ENCODE measurements at regions not wholly inside any gene's neighbourhood (a gene's known extent, or its start where the extent isn't known, plus 50 kb on each side); places are given as distances from the start of the nearest gene placed in this dataset.

DNA sequence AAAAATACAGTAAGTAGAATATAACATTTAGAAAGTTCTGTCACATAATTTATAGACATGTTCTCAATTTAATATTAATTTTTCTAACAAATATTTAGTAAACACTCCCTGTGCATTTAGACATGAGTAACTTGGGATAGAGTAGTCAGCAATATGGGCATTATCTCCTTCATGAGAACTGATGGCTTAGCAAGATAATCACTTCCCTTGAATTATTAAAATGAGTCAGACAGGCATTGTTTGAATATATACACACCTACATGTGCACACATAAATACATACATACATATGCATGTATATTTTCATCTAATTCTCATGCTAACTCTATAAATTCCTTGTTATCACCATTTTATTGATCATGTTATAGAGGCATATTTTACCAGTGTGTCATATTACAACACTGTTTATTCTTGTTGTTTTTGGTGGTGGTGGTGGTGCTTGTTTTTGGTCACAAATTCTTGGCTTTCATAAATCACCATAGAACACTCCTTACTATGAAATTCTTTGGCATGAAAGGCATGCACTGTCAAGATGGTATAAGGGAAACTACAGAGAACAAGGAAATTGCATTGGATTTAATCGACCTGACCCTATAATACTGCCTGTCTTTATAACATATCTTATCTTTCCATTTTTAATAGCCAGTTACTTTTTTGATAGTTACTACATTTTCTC is 434.5 kb upstream of the MANEA start:
- DNase-seq, result no peak

DNA sequence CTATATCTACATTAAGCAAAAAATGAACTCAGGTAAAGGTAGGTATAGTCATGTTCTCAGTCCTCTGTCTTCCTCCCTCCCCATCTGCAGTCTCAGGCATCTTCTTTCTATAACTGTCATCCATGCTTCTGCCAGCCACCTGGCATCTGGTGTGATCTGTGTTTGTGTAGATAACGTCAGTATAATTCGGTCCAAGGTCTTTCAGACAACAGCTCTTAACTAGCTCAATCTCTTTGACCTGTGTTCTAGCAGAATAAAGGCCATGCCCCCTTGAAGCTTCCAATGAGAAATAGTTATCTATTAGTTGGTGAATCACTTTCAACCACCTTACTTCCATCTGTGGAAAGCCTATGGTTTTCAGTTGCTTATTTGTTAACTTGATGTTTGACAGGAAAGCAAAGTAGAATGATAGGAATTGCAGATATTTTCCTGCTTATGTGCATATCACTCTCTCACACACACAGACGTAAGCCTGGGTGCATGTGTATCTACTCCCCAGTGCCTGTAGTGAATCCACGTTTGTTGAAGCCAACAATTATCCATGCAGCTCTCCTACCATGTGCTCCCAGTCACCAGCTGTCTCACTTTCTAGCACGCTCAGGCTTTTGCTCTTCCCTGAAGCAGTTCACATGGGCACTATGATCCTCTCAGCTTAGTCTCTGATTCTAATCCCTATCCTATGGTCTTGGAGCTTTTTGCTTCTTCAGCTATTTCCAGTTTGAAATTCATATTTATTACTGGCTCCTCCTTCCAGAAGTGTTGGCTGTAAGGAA is 433.7 kb upstream of the MANEA start:
- DNase-seq, result no peak

DNA sequence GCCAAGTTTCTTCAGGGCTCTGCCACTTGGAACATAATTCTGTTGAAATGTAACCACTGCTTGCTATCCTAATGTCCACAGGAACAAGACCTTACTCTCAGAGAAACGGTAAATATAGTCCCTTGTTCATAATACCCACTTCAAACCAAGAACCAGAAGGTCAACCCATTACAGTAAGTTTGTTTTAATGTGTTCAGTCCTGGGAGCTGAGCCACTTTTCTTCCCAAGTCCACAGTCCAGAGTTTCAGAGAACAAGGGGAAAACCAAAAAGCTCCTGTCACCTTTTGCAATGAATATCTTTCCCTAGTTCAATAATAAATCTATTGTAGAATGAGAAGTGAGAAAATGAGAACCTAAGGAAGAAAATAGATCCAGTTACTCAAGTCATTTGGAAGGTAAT is 431.9 kb upstream of the MANEA start:
- DNase-seq, result no peak

DNA sequence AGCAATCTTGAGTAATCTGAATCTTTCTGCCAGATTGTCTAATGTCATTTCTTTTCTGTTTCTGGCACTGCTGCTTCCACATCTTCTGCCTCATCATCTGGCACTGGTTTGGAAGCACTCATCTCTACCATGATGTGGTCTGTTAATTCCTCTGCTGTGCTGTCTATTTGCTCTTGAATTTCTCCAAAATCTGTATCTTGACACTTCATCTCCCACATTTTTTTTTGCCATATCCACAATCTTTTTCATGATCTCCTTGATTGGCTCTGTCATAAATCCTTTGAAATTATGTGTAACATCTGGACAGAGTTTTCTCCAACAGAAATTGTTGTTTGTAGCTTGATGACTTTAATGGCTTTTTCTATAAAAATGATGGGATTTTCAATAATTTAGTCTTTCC is 417.8 kb upstream of the MANEA start:
- no peak for DNase-seq

DNA sequence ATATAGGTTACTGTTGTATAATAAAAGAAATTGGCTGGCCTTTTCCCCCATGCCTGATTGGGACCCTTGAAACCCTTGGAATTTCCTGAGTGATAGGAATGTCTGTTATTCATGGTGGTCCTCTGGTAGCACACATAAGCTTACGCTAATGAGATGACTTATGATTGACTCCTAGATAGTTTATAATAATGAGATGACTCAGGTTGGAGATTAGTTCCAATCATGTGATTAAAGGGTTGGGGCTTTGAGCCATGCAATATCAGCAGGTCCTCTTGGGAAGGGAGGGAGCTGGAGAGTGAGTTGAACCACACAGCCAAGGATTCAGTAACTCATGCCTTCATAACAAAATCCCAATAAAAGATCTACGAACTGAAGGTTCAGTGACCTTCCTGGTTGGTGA is 407.6 kb upstream of the MANEA start:
- DNase-seq, result no peak

DNA sequence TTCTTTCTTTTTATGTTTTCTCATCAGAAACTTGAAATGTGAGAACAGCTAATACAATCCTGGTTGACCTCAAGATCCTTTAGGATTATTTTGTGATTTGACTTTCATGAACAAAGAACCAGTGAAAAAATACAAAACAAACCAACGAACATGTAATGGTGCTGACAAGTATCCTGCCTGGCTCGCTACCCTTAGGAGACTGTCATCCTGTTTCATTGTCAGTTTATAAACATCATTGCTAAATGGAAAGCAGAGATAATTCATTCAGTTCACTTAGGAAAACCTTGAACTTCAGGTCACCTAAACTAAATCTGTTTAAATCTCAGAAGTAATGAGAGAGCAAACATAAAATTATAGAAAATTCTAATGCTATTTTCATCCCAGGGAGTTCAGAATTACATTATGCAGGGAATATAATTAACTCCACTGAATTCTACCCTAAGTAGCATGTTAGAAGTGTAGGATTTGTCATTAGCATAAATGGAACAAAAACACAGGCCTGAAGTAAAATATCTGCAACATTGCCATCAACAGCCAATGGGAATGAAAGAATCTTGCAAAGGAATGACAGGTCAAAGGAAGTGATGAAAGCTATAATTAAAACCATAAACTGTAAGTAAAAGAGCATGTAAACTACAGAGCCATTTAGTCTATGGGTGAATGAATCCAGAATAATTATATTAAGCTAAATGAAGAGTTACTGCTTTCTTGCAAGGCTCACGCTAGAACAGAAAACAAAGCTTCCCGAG is 401.2 kb upstream of the MANEA start:
- no peak for DNase-seq

DNA sequence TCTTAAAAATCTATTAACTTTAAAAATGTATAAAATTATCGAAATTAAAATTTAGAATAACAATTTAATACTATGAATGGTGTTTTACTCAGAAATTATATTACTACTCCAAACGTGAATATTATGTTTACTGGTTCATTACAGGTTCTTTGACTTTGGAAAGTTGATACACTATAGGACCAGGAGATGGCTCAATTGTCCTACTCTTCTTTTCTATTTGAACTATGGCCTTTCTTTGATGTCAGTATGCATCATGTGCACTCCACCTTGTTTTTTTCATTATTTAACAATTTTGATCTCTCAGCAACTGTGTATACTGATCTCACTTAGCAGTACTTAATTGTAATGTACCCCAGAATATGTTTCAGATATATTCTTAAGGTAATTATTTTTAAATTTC is 391.5 kb upstream of the MANEA start:
- no peak for DNase-seq

DNA sequence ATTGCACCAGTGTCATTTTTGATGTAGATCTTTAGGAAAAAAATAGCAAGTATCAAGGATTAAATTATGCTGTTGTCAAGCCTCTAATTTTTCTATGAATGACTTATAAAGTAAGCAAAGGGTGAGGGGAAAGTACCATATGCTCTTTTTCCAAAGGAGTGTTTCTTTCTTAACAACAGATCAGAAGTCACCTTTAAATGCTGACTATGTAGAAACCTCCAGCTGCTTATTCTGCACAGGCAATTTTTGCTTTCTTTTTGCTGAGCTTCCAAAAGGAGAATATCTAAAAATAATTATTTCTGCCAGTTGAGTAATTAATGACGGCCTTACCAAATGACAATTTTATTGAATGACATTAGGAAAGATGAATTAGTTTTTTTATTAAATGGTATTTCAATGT is 390.6 kb upstream of the MANEA start:
- no peak for DNase-seq

DNA sequence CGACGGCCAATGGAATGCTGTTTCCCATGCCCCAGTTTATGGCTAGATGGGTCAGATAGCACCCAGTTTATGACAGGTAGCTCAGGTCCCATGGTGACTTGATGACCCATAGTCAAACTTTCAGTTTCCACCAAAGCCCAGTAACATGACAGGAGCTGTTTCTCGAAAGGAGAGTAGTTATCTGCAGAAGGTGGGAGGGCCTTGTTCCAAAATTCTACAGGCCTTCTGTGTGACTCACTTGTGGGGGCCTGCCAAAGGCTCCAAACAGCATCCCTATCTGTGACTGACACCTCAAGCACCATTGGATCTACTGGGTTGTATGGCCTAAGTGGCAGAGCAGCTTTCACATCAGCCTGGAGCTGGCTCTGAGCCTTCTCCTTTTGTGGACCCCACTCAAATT is 379.7 kb upstream of the MANEA start:
- DNase-seq, result no peak

DNA sequence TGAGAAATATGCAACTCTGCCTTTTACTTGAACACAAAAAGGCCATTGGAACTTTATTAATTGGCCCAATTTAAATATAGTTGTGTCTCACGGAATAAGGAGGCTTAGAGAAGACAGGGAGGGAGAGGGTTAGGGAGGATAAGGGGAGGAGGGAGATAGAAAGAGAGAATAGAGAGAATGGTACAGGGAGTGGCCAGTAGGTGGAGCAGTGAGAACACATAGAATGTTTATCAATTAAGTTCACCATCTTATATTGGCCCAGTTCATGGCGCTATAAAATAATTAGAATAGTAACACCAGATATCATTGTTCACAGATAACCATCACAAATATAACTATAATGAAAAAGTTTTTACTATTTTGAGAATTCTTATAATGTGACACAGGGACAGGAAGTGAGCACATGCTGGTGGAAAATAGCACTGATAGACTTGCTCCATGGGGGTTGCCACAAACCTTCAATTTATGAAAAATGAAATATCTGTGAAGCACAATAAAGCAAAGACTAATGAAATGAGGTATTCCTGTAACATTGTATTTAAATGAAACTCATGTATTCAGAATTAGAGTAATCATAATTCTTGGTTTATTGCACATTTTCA is 374.1 kb upstream of the MANEA start:
- DNase-seq, result no peak

DNA sequence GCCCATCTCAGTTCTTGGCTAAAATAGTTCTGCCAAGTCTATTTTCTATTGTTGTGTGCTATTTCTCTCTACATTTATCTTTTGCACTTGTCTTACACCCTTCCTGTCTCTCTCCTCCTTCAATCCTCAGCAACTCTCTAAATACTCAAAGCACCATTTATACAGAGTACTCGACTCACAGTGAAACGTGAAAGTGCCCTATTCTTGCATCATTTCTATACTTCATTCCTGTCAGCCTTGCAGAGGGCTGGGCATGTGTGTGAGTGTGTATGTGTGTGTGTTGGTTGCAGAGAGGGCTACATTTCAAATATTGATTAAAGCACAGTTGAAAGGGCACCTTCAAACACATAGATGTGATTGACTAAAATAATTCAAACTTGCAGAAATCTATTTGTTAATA is 373.2 kb upstream of the MANEA start:
- no peak for DNase-seq

DNA sequence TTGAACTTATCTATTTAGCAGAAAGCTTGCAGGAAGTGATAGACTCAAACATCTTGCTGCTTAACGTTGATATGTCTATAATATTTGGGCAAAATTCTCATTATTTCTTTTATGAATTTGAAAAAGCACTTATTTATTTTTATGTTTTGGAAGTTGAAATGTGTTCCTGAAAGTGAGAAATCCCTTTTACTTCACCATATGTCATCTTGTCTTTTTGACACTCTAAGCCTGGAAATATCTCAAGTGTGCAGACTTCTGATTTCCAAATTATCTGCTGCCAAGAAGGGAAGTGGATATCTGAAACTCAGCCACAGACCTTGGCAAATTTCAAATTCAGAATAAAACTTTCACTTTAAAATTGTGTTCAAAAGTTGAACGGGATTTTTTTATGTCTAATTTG is 368.7 kb upstream of the MANEA start:
- DNase-seq, result no peak

DNA sequence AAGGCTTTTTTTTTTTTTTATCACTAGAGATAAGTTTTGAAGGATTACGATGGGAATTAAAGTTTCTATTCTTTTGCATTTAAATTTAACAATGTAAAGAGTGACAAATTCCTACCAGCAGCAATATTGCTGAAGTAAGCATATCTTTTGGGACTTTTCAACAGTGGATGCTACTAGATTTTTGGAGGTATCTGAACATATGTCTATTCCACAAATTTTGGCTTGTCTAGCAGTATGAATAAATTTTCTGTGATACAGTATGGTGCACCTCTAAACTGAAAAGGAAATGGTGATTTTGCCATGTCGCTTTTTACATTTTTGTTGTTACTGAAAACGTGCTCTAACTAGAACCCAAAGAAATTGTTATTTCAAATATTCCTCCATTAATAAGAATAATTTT is 368.3 kb upstream of the MANEA start:
- DNase-seq, result no peak

DNA sequence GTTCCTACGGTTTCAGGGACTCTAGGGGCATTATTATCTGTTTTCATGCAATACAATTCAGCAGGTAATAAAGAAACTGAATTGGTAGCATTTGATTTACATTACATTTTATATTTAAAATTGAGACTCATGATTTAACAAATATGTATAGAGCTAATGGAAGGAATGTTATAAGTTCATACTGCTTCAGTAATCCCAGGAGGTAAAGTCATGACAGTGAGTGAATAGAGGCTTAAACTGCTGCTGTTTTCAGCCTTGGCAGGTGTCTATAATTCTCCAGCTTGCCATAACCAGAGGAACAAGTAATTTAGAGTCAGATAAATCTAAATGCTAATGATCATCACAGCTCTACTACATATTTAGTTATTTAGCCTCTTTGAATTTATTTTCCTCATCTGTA is 360.8 kb upstream of the MANEA start:
- DNase-seq, result no peak

DNA sequence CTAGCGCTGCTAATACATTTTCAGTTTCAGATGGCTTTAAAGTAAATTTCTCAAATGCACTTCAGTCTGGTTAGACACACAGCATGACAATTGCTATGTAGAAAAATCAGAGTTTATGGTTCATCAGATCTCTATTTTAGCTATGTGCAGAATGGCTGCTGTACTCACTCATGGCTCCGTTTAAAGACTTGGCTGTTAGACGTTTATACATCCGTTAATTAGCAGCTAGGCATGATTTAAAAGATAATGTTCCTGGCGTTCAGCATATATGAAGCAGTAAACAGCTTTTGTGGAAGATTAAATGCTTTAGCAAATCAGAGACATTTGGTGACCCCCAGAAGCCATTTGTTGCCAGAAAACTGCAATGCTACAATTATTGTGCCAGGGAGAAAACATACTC is 350.0 kb upstream of the MANEA start:
- no peak for DNase-seq

DNA sequence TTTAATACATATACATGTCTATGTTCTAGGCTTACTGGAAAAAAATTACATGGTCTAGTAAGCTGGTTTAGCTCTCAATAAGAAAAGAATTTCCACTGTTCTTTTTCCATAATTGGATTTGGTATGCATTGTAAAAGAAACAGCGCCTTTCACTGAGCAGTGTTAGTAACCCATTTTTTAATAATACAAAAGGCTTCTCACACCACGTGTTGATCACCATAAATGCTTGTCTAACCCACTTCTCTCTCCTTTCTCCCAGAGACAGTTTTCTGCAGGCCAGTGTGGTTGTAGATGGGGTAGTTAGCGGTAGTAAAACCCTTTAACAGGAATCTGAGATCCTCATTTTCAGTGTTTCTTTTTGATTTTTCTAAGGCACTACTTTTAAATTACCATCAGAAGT is 348.7 kb upstream of the MANEA start:
- no peak for DNase-seq

DNA sequence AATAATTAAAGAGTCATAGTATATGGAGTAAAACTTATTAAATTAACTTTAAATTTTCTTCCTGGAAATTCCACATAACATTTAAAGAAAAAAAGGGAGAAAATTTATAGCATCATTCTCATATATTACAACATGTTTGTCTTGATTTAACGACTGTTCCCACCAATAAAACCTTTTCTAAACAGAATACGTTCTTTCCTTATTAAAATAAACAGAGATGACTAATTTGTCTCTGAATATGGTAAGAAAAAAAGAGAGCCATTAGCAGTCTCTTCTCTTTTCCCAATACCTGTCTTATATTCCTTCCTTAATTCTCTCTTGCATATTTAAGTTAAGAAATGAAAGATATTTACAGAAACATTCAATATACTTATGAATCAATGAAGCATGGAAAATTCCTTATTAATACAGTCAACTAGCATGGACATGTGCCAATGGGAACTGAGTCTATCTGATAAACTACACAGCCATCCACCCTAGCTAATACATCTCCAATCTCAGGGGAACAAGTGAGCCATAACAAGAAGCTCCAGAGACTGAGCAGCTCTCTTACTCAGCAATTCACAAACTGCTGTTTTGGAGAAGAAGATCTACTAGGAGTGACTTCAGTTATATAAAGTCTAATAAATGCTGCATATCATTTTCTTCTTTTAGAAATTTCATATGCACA is 347.1 kb upstream of the MANEA start:
- no peak for DNase-seq

DNA sequence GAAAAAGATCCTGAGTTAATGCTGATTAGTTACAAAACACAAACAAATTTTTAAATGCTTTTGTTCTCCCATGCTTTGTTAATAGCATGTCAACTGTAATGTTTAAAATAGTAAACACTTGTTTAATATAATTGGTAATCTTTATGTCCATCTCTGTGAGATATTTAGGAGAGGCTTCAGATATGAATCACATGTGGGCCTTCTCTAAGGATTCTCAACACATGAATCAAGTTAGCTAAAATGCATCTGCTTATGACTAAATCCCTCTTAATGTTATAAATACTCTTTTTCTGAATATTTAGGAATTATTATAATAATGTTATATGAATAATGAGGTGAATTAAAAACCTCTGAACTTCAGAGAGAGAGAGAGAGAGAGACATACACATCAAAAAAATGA is 345.9 kb upstream of the MANEA start:
- DNase-seq, result no peak

DNA sequence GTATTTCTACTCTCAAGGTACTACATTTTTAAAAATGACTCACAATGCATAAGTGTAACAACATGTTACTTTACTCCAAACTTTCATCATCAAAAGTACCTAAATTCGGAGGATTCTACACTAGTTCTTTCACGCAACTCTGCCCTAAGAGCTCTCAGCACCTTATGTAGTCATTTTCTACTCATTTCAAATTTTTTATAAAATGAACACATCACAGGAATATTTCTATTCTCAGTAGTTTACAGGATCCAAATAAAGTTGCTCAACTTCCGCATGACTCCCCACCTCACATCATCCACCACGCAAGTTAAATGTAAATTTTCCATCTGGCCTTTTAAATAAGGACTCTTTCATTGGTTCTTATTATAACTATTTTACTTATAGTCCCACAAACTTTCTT is 344.9 kb upstream of the MANEA start:
- no peak for DNase-seq

DNA sequence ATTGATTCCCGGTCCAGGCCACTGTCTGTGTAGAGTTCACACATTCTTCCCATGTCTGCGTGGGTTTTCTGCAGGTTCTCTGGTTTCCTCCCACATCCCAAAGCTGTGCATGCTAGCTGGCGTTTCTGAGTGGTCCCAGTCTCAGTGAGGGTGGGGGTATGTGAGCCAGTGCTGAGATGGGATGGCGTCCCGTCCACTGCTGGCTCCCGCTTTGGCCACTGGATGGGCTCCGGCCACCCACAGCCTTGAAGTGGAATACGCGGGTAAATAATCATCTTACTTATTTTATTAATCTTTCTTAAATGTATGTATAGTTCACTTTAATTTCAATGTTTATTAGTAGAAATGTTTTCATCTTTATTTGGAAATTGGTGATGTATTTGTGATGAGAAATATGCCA is 343.5 kb upstream of the MANEA start:
- DNase-seq, result no peak

DNA sequence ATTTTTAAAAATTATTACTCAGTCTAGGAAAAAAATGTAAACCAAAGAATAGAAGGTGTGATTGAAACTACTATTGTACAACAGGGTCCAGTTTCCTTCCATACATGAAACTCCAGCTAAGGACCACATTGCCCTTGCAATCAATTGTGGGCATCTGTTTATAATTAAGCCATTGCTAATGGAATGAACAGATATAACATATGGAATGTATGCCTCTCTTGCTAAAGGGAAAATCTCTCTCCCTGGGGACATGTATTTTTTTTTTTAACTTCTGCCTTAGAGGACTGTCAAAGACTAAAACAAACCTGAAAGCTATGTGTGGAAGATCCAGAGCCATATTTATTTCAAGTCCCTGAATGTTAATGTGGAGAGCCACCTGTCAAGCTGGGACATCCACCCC is 336.8 kb upstream of the MANEA start:
- no peak for DNase-seq

DNA sequence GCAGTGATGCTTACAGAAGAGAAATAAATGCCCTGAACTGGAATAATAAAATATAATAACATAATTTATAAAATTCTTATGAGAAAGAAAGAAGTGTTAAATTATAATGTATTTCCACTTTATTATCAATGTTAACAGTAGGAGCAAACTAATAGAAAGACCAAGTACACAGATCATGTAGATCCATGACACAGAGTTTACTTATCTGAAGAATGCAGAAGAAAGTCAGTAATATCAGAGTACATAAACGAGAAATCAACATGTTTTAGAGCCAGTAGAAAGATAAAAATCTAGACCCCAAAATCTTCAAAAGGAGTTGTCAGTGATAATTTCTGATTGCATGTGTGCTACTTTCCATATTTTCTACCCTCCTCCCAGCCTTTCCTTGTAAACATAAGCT is 334.8 kb upstream of the MANEA start:
- no peak for DNase-seq

DNA sequence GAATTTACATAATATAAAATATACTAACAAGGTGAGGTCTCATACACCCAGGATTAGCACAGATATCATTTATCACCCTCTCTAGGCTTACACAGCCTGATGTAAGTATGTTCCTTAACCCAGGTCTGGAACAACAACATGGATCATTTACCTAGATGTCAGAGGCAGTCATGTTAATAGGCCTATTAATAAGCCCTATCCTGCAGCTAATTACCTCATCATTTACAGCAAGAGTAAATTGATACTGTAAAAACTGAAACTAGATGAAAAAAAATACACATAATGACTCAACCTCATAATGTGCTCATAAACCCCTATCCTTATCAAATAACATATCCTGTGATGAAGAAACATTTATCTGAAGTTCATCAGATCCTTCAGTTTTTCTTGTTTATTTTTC is 334.3 kb upstream of the MANEA start:
- DNase-seq, result no peak
